Parathyroid adenoma (tissue), 2 donors: ENCODE measurements at regions not wholly inside any gene's neighbourhood (a gene's known extent, or its start where the extent isn't known, plus 50 kb on each side); places are given as distances from the start of the nearest gene placed in this dataset.

Experiments used
- H2AFZ ChIP-seq: fragments of 300-600 bp; sonication (generic); one replicate; pipeline ENCODE4 v1.7.0; 2017; ENCODE audit warnings: antibody characterized with exemption, mild to moderate bottlenecking
- H3K27ac ChIP-seq: fragments of 300-600 bp; sonication (generic); one replicate; pipeline ENCODE4 v1.7.0; 2017
- H3K27me3 ChIP-seq: fragments of 300-600 bp; sonication (generic); one replicate; pipeline ENCODE4 v1.7.0; 2017; ENCODE audit warnings: low read length; ENCODE audit not compliant: control insufficient read depth, insufficient read depth
- H3K36me3 ChIP-seq: fragments of 300-600 bp; sonication (generic); one replicate; pipeline ENCODE4 v1.7.0; 2017; ENCODE audit warnings: low read length; ENCODE audit not compliant: control insufficient read depth, insufficient read depth
- H3K4me1 ChIP-seq: fragments of 300-600 bp; sonication (generic); one replicate; pipeline ENCODE4 v1.7.0; 2017; ENCODE audit warnings: control low read depth
- H3K4me2 ChIP-seq: fragments of 300-600 bp; sonication (generic); one replicate; pipeline ENCODE4 v1.7.0; 2017; ENCODE audit warnings: low read length
- H3K4me3 ChIP-seq: fragments of 300-600 bp; sonication (generic); one replicate; pipeline ENCODE4 v1.7.0; 2017; ENCODE audit warnings: low read depth, low read length
- H3K79me2 ChIP-seq: fragments of 300-600 bp; sonication (generic); one replicate; pipeline ENCODE4 v1.7.0; 2017; ENCODE audit warnings: control low read depth
- H3K9ac ChIP-seq: fragments of 300-600 bp; sonication (generic); one replicate; pipeline ENCODE4 v1.7.0; 2017; ENCODE audit warnings: mild to moderate bottlenecking
- H3K9me3 ChIP-seq: fragments of 300-600 bp; sonication (generic); one replicate; pipeline ENCODE4 v1.7.0; 2017; ENCODE audit warnings: low read length; ENCODE audit not compliant: control insufficient read depth
- TF ChIP-seq, protein P1 (sequence below): fragments of 300-600 bp; sonication (generic); IDR thresholded peaks from one replicate; pipeline ENCODE4 v1.7.0; 2017; ENCODE audit warnings: antibody characterized with exemption, mild to moderate bottlenecking
- donor health status: primary hyperparathyroidism.

DNA sequence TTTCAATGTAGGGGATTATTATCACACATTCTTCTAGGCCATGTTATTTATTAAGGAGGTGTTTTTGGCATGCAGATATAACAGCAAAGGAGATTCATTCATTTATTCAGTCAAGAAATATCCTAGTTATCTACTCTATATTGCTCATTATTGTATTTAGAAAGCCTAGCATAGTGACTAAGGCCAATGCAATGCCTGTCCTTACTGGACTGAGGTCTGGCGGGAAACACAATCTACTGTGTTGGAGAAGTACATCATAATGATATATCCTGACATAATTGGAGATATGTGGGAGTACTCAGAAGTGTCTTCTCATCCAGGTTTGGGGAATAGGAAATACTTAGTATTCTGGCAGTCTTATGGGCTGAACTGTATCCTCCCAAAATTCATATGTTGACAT lies 421.5 kb upstream of the USP24 start:
- H3K9ac ChIP-seq = no peak overlapping the region
- no peaks in the 10 kb centered on the region for H3K9me3 ChIP-seq
- no peak overlapping the region for H2AFZ ChIP-seq
- H3K27ac ChIP-seq = no peak overlapping the region
- no peaks in the 10 kb centered on the region for H3K27me3 ChIP-seq
- peaks cover 15% of the 10 kb centered on the region for H3K4me1 ChIP-seq
- H3K4me3 ChIP-seq = no peak overlapping the region
- no peaks in the 10 kb centered on the region for H3K36me3 ChIP-seq
- H3K4me2 ChIP-seq = no peak overlapping the region
- no peaks in the 10 kb centered on the region for H3K79me2 ChIP-seq
- TF ChIP-seq, protein P1, sequence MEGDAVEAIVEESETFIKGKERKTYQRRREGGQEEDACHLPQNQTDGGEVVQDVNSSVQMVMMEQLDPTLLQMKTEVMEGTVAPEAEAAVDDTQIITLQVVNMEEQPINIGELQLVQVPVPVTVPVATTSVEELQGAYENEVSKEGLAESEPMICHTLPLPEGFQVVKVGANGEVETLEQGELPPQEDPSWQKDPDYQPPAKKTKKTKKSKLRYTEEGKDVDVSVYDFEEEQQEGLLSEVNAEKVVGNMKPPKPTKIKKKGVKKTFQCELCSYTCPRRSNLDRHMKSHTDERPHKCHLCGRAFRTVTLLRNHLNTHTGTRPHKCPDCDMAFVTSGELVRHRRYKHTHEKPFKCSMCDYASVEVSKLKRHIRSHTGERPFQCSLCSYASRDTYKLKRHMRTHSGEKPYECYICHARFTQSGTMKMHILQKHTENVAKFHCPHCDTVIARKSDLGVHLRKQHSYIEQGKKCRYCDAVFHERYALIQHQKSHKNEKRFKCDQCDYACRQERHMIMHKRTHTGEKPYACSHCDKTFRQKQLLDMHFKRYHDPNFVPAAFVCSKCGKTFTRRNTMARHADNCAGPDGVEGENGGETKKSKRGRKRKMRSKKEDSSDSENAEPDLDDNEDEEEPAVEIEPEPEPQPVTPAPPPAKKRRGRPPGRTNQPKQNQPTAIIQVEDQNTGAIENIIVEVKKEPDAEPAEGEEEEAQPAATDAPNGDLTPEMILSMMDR = no peak

DNA sequence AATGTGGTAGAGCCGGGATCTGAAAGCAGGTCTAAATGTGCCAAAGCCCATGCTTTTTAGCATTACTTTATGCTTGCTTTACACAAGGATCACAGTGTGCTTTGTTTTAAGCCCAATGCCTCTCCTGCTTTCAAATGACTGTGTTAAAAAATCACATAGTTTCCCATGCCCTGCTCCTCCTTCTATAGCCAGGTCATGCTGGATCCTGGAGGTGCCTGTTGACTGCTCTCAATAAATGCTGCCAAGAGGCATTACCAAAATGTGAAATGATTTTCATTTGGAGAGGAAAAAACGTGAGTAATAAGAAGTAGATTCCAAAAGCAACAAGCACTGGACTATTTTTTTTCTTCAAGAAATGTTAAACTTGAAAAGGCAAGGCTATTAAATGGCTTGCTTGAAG lies 420.7 kb upstream of the USP24 start:
- H3K79me2 ChIP-seq = no peaks in the 10 kb centered on the region
- H3K4me3 ChIP-seq = no peak overlapping the region
- H2AFZ ChIP-seq = no peak overlapping the region
- no peak overlapping the region for H3K27ac ChIP-seq
- H3K4me1 ChIP-seq = peaks cover 12% of the 10 kb centered on the region
- H3K36me3 ChIP-seq = no peaks in the 10 kb centered on the region
- no peaks in the 10 kb centered on the region for H3K9me3 ChIP-seq
- H3K27me3 ChIP-seq = no peaks in the 10 kb centered on the region
- no peak overlapping the region for H3K4me2 ChIP-seq
- TF ChIP-seq, protein P1 = no peak
- H3K9ac ChIP-seq = no peak overlapping the region

DNA sequence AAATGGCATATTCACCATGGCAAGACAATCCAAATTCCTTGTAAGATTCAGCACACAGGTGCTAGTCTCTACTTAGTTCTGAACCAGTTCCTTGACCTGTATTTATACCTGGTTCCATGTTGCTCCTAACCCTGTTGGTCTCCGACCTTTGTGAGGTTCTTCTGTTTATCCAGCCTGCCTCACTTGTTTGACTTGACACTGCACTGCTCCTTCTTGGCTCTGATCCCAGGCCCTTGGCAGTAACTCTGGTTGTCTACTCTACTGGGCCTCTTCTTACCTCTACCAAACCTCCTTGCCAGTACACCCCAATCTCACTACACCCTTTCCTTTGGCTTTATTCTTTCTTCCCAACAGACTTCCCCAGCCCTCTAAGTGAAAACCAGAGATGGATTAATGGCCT lies 419.4 kb upstream of the USP24 start:
- Histone ChIP-seq H2AFZ (no peak overlapping the region), H3K36me3 (no peaks in the 10 kb centered on the region), H3K4me1 (peaks cover 12% of the 10 kb centered on the region), H3K79me2 (no peaks in the 10 kb centered on the region), H3K4me3 (no peak overlapping the region), H3K27me3 (no peaks in the 10 kb centered on the region), H3K27ac (peak overlapping the region; percentile 42), H3K9ac (no peak overlapping the region), H3K4me2 (no peak overlapping the region), H3K9me3 (no peaks in the 10 kb centered on the region)
- TF ChIP-seq, protein P1 = no peak

DNA sequence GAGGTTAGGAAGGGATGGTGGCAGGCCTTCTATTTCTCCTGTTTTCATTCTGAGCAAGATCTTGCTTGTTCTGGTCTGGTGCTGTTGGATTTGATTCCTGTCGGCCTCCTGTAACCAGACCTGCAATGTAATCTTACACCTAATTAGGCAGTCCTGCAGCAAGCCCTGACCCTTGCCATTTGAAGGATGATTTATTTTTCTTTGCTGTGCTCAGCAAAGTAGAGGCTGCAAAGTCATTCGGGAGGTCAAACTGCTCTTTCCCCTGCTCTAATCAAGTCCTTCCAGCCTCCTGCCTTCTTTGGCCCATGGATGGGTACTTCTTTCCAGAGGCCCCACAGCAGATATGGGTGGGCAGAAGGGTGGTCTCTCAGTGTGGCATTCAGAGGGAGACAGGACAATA lies 417.7 kb upstream of the USP24 start:
- H3K79me2 ChIP-seq = no peaks in the 10 kb centered on the region
- H3K4me2 ChIP-seq = peak overlapping the region; percentile 39
- H3K4me3 ChIP-seq = peak overlapping the region; percentile 7
- H3K36me3 ChIP-seq = no peaks in the 10 kb centered on the region
- H3K27ac ChIP-seq = peak overlapping the region; percentile 62
- H3K27me3 ChIP-seq = no peaks in the 10 kb centered on the region
- H3K9me3 ChIP-seq = no peaks in the 10 kb centered on the region
- TF ChIP-seq, protein P1 = no peak
- no peak overlapping the region for H2AFZ ChIP-seq
- H3K4me1 ChIP-seq = peaks cover 9% of the 10 kb centered on the region
- no peak overlapping the region for H3K9ac ChIP-seq

DNA sequence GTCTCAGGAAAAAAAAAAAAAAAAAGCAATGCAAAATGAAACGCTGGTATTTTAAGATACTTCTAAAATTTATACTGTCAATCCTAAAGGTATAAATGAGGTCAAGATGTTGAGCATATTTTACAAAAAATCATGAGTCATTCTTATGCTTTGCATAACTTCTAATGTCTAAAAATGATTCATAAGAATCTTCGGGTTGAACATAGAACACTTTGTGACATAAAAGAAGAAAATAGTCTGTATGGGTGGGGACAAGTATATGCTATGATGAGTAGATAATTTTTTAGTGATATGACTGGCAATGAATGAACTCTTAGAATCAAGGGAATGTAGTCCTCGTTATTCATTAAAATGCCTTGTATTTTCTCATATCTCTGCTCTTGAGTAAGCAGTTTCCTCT lies 416.9 kb upstream of the USP24 start:
- H2AFZ ChIP-seq = no peak overlapping the region
- no peak overlapping the region for H3K4me3 ChIP-seq
- no peak overlapping the region for H3K4me2 ChIP-seq
- H3K27ac ChIP-seq = peak overlapping the region; percentile 62
- no peaks in the 10 kb centered on the region for H3K36me3 ChIP-seq
- no peaks in the 10 kb centered on the region for H3K79me2 ChIP-seq
- no peak overlapping the region for H3K9ac ChIP-seq
- H3K4me1 ChIP-seq = peaks cover 9% of the 10 kb centered on the region
- H3K9me3 ChIP-seq = no peaks in the 10 kb centered on the region
- TF ChIP-seq, protein P1 = no peak
- H3K27me3 ChIP-seq = no peaks in the 10 kb centered on the region
